Neural cell (in vitro differentiated cells): ENCODE measurements at regions not wholly inside any gene's neighbourhood (a gene's known extent, or its start where the extent isn't known, plus 50 kb on each side); places are given as distances from the start of the nearest gene placed in this dataset.

Source experiments
- H2AFZ ChIP-seq: fragments of 200-600, 300-800 bp; sonication (generic), shearing (Covaris generic); 2 replicates; pipeline ENCODE4 v1.6.0; 2014; ENCODE audit warnings: low read depth, mild to moderate bottlenecking, antibody characterized with exemption, low read length, moderate library complexity
- H3F3A ChIP-seq: fragments of 200-600 bp; shearing (Covaris generic); 2 replicates; pipeline ENCODE4 v1.6.1; 2016; ENCODE audit warnings: mild to moderate bottlenecking, moderate library complexity, mixed read lengths, antibody characterized with exemption, low read length; ENCODE audit not compliant: insufficient read depth, poor library complexity, severe bottlenecking
- H3K27ac ChIP-seq: fragments of 200-600, 300-800 bp; sonication (generic), shearing (Covaris generic); 2 replicates; pipeline ENCODE4 v1.5.1; 2014; ENCODE audit warnings: mild to moderate bottlenecking, low read length, moderate library complexity
- H3K27me3 ChIP-seq: fragments of 300-800, 200-600 bp; sonication (generic), shearing (Covaris generic); 2 replicates; pipeline ENCODE4 v1.6.0; 2014; ENCODE audit warnings: mild to moderate bottlenecking, low read depth, low read length, moderate library complexity; ENCODE audit not compliant: insufficient read depth
- H3K36me3 ChIP-seq: fragments of 300-800, 200-600 bp; sonication (generic), shearing (Covaris generic); 2 replicates; pipeline ENCODE4 v1.5.1; 2014; ENCODE audit warnings: mild to moderate bottlenecking, antibody characterized with exemption, low read length, moderate library complexity; ENCODE audit not compliant: insufficient read depth
- H3K4me2 ChIP-seq: fragments of 300-800, 200-600 bp; sonication (generic), shearing (Covaris generic); 2 replicates; pipeline ENCODE4 v1.6.0; 2014; ENCODE audit warnings: mild to moderate bottlenecking, low read length
- H3K4me3 ChIP-seq: fragments of 300-800, 200-600 bp; sonication (generic), shearing (Covaris generic); 2 replicates; pipeline ENCODE4 v1.5.1; 2014; ENCODE audit warnings: mild to moderate bottlenecking, low read length, moderate library complexity
- H3K79me2 ChIP-seq: fragments of 200-600 bp; shearing (Covaris generic); replicated peaks from 2 replicates; pipeline ENCODE4 v1.6.0; 2014; ENCODE audit warnings: mild to moderate bottlenecking, low read length, moderate library complexity; ENCODE audit not compliant: insufficient read depth
- H3K9ac ChIP-seq: fragments of 300-800, 200-600 bp; sonication (generic), shearing (Covaris generic); 2 replicates; pipeline ENCODE4 v1.6.1; 2016; ENCODE audit warnings: mild to moderate bottlenecking, low read length, mixed read lengths
- H3K9me2 ChIP-seq: fragments of 200-600 bp; shearing (Covaris generic); 2 replicates; pipeline ENCODE4 v1.6.1; 2016; ENCODE audit warnings: mild to moderate bottlenecking, low read length, mixed read lengths; ENCODE audit not compliant: insufficient read depth
- H3K9me3 ChIP-seq: fragments of 200-600, 300-800 bp; sonication (generic), shearing (Covaris generic); 2 replicates; pipeline ENCODE4 v1.6.1; 2016; ENCODE audit warnings: mild to moderate bottlenecking, mixed run types, low read length, moderate library complexity, mixed read lengths
- H4K20me1 ChIP-seq: fragments of 200-600 bp; shearing (Covaris generic); 2 replicates; pipeline ENCODE4 v1.6.1; 2016; ENCODE audit warnings: mild to moderate bottlenecking, mixed run types; ENCODE audit not compliant: insufficient read depth
- EP300 ChIP-seq: fragments of 450-650 bp; conservative IDR thresholded peaks from 2 replicates; pipeline ENCODE4 v1.6.1; 2014; ENCODE audit warnings: antibody characterized with exemption, mild to moderate bottlenecking, moderate library complexity; ENCODE audit not compliant: poor library complexity, severe bottlenecking
- EZH2 ChIP-seq: fragments of 200-600, 300-800 bp; shearing (Covaris generic), sonication (generic); IDR thresholded peaks from 2 replicates; pipeline ENCODE4 v1.6.1; 2014; ENCODE audit warnings: antibody characterized with exemption, low read length, borderline replicate concordance, mild to moderate bottlenecking; ENCODE audit not compliant: insufficient read depth, poor library complexity, severe bottlenecking
- MXI1 ChIP-seq: fragments of 450-650 bp; conservative IDR thresholded peaks from 2 replicates; pipeline ENCODE4 v1.6.1; 2014; ENCODE audit warnings: antibody characterized with exemption, mild to moderate bottlenecking; ENCODE audit not compliant: poor library complexity, severe bottlenecking
- POLR2AphosphoS5 ChIP-seq: IDR thresholded peaks from 2 replicates; pipeline ENCODE4 v1.6.1; 2012
- RAD21 ChIP-seq: fragments of 450-650 bp; conservative IDR thresholded peaks from 2 replicates; pipeline ENCODE4 v1.6.1; 2014; ENCODE audit warnings: antibody characterized with exemption, mild to moderate bottlenecking, moderate library complexity
- TAF1 ChIP-seq: IDR thresholded peaks from 2 replicates; pipeline ENCODE4 v1.6.1; 2012; ENCODE audit warnings: low read depth
- TF ChIP-seq, protein P1 (sequence below): IDR thresholded peaks from 2 replicates; pipeline ENCODE4 v1.6.1; 2012; ENCODE audit warnings: borderline replicate concordance

DNA sequence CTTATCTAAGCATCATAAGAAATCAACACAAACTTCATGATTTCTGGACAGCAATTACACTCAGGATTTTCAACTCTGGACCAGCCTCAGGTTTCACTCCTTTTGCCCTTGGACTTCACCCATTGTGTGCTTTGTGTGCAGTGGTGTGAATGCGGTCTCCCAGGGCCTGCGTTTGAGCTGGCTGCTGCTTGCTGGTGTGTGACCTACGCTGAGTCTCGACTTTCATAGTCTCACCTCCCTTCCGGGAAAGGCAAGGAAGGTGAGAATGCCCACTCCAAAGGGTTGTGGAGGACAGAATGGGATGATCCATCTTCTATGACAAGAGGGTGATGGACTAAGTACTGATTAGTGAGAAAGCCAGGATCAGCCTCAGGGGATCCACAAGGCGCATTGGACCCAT is 228.8 kb downstream of the C12orf75 start:
- no peak overlapping the region for H3K27ac ChIP-seq
- TF ChIP-seq EP300: no peak
- TF ChIP-seq, protein P1, sequence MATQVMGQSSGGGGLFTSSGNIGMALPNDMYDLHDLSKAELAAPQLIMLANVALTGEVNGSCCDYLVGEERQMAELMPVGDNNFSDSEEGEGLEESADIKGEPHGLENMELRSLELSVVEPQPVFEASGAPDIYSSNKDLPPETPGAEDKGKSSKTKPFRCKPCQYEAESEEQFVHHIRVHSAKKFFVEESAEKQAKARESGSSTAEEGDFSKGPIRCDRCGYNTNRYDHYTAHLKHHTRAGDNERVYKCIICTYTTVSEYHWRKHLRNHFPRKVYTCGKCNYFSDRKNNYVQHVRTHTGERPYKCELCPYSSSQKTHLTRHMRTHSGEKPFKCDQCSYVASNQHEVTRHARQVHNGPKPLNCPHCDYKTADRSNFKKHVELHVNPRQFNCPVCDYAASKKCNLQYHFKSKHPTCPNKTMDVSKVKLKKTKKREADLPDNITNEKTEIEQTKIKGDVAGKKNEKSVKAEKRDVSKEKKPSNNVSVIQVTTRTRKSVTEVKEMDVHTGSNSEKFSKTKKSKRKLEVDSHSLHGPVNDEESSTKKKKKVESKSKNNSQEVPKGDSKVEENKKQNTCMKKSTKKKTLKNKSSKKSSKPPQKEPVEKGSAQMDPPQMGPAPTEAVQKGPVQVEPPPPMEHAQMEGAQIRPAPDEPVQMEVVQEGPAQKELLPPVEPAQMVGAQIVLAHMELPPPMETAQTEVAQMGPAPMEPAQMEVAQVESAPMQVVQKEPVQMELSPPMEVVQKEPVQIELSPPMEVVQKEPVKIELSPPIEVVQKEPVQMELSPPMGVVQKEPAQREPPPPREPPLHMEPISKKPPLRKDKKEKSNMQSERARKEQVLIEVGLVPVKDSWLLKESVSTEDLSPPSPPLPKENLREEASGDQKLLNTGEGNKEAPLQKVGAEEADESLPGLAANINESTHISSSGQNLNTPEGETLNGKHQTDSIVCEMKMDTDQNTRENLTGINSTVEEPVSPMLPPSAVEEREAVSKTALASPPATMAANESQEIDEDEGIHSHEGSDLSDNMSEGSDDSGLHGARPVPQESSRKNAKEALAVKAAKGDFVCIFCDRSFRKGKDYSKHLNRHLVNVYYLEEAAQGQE: no peak
- no peak for TF ChIP-seq POLR2AphosphoS5
- no peak for TF ChIP-seq MXI1
- TF ChIP-seq RAD21: no peak
- no peak for TF ChIP-seq EZH2
- no peaks in the 10 kb centered on the region for H4K20me1 ChIP-seq
- H3F3A ChIP-seq: no peaks in the 10 kb centered on the region
- H3K9ac ChIP-seq: no peak overlapping the region
- no peak overlapping the region for H2AFZ ChIP-seq
- H3K4me2 ChIP-seq: no peak overlapping the region
- no peak overlapping the region for H3K4me3 ChIP-seq
- H3K79me2 ChIP-seq: no peaks in the 10 kb centered on the region
- H3K36me3 ChIP-seq: no peaks in the 10 kb centered on the region
- no peaks in the 10 kb centered on the region for H3K9me2 ChIP-seq
- no peaks in the 10 kb centered on the region for H3K9me3 ChIP-seq
- H3K27me3 ChIP-seq: no peaks in the 10 kb centered on the region

DNA sequence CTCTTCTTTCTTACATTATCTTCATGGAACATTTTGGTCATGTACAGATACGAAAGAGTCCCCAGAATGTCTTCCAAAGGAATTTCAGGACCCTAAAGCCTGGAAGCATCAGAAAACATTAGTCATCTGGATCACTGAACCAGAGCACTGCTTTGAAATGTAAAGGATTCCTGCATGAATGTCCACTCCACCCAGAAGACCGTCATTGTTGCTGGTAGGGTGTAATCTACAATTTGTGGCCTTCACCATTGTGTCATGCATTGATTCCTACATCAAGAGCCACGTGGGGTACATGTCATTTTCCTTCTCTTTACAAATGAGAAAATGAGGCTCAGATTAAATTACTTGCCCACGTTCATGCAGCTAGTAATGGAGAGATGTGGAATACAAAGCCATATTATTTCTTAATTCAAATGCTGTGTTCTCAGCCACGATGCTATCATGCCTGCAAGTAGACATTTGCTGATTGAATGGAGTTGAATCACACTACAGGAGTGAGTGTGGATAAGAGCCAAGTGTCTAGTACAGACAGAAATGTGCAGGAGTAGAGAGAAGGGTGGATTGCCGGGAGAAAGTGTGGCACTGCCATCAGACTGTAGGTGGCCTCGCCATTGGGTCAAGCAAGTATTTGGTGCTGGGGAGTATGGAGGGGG is 231.2 kb downstream of the C12orf75 start:
- no peak overlapping the region for H3K27ac ChIP-seq
- no peaks in the 10 kb centered on the region for H3K27me3 ChIP-seq
- no peak for TF ChIP-seq TAF1
- TF ChIP-seq, protein P1: no peak
- H3K9me3 ChIP-seq: no peaks in the 10 kb centered on the region
- no peaks in the 10 kb centered on the region for H3K79me2 ChIP-seq
- no peak overlapping the region for H2AFZ ChIP-seq
- no peak overlapping the region for H3K9ac ChIP-seq
- H3K4me2 ChIP-seq: no peak overlapping the region
- H3K36me3 ChIP-seq: no peaks in the 10 kb centered on the region
- no peak overlapping the region for H3K4me3 ChIP-seq
- H3K9me2 ChIP-seq: no peaks in the 10 kb centered on the region
- no peaks in the 10 kb centered on the region for H4K20me1 ChIP-seq
- no peaks in the 10 kb centered on the region for H3F3A ChIP-seq
